CD4-positive, alpha-beta T cell (primary cell): ENCODE measurements at regions not wholly inside any gene's neighbourhood (a gene's known extent, or its start where the extent isn't known, plus 50 kb on each side); places are given as distances from the start of the nearest gene placed in this dataset.

Source experiments
- ATAC-seq: fragments of 200-7000 bp; cut with Tn5 transposase; one replicate; pipeline ENCODE4 v1.10.0; 2022; ENCODE audit warnings: mild to moderate bottlenecking; ENCODE audit not compliant: poor library complexity
- CTCF ChIA-PET: fragments of 350-600 bp; sonication (Branson Sonifier 250); formaldehyde crosslinking; loops from one replicate; lab custom pipeline; 2021; ENCODE audit warnings: antibody characterized with exemption, inconsistent platforms; lab: Charles Lee
- POLR2A ChIA-PET: fragments of 350-600 bp; sonication (Branson Sonifier 250); formaldehyde crosslinking; loops from one replicate; lab custom pipeline; 2021; ENCODE audit warnings: antibody characterized with exemption, inconsistent platforms; lab: Charles Lee
- DNase-seq, 14 experiments: peaks; one replicate each; pipeline ENCODE4 v3.0.0-alpha.2; 2013 to 2020; ENCODE audit warnings: mixed read lengths in 2 of 14
- H3K27ac ChIP-seq, 2 donors: one replicate each; pipeline versions ENCODE4 v1.5.1 to v1.7.0; 2013; ENCODE audit warnings: low read length in 2 of 2, low read depth in 1 of 2, mild to moderate bottlenecking in 1 of 2
- H3K27me3 ChIP-seq, 2 experiments: 1 replicate in 1 of 2; 2 replicates in 1 of 2; pipeline versions ENCODE4 v1.6.1 to v1.7.0; 2013; ENCODE audit warnings: low read length in 2 of 2, control low read depth in 1 of 2, mild to moderate bottlenecking in 1 of 2, moderate library complexity in 1 of 2; ENCODE audit not compliant: insufficient read depth in 2 of 2, control insufficient read depth in 1 of 2
- H3K36me3 ChIP-seq: one replicate; pipeline ENCODE4 v1.6.1; 2013; ENCODE audit warnings: low read length, control low read depth; ENCODE audit not compliant: insufficient read depth
- H3K4me1 ChIP-seq: one replicate; pipeline ENCODE4 v1.6.1; 2013; ENCODE audit warnings: low read length, control low read depth; ENCODE audit not compliant: insufficient read depth
- H3K4me3 ChIP-seq: one replicate; pipeline ENCODE4 v1.5.1; 2013; ENCODE audit warnings: mild to moderate bottlenecking, low read length, moderate library complexity
- H3K9me3 ChIP-seq, 2 experiments: 1 replicate in 1 of 2; 2 replicates in 1 of 2; pipeline versions ENCODE4 v1.6.1 to v1.7.0; 2013; ENCODE audit warnings: low read length in 2 of 2, mild to moderate bottlenecking in 2 of 2, control low read depth in 1 of 2, moderate library complexity in 1 of 2; ENCODE audit not compliant: control insufficient read depth in 1 of 2, insufficient read depth in 1 of 2
- H3K27ac Mint-ChIP-seq: one replicate; pipeline ENCODE4 v1.8.0; 2020; ENCODE audit warnings: mixed read lengths
- H3K27me3 Mint-ChIP-seq: one replicate; pipeline ENCODE4 v1.8.0; 2021; ENCODE audit warnings: mixed read lengths
- H3K36me3 Mint-ChIP-seq: one replicate; pipeline ENCODE4 v1.8.0; 2021; ENCODE audit warnings: low read depth, mixed read lengths
- H3K4me1 Mint-ChIP-seq: one replicate; pipeline ENCODE4 v1.8.0; 2021; ENCODE audit warnings: low read depth, mixed read lengths
- H3K4me3 Mint-ChIP-seq: one replicate; pipeline ENCODE4 v1.8.0; 2020; ENCODE audit warnings: mild to moderate bottlenecking, mixed read lengths
- H3K9me3 Mint-ChIP-seq: one replicate; pipeline ENCODE4 v1.8.0; 2020; ENCODE audit warnings: mixed read lengths
- CTCF ChIP-seq: fragments of 200-600 bp; IDR thresholded peaks from one replicate; pipeline ENCODE4 v1.8.0; 2022; ENCODE audit warnings: antibody characterized with exemption, mild to moderate bottlenecking
- intact Hi-C, 2 experiments: fragments of 100-400 bp; cut with DNase I in 1 of 2; cut with micrococcal nuclease in 1 of 2; formaldehyde crosslinking; loops; one replicate each; pipeline versions ENCODE4 v1.15.1 to v1.9.0; 2023 to 2025; cut with DNase I, micrococcal nuclease

- no peak overlapping the region for H3K4me3 ChIP-seq
- no peaks in the 10 kb centered on the region for H3K4me1 Mint-ChIP-seq
- H3K36me3 Mint-ChIP-seq = no peaks in the 10 kb centered on the region
- H3K27ac Mint-ChIP-seq = no peak overlapping the region
- no peak overlapping the region for H3K27ac ChIP-seq
- ATAC-seq = no peak
- ChIA-PET CTCF (no interaction called here), POLR2A (no interaction called here)
- H3K27me3 ChIP-seq = no peaks in the 10 kb centered on the region
- no peak overlapping the region for H3K4me3 Mint-ChIP-seq
- no peaks in the 10 kb centered on the region for H3K4me1 ChIP-seq
- no peaks in the 10 kb centered on the region for H3K27me3 Mint-ChIP-seq
- peaks cover 0 to 3% of the 10 kb centered on the region in 2 experiments for H3K9me3 ChIP-seq
- H3K9me3 Mint-ChIP-seq = peaks cover 7% of the 10 kb centered on the region
- TF ChIP-seq CTCF = no peak
- no peak for DNase-seq
- H3K36me3 ChIP-seq = no peaks in the 10 kb centered on the region
- intact Hi-C loops = no loop called here
Measured at GRCh38 chr11:38547462-38547861, 1949.4 kb upstream of the RAG2 start.

- Mint-ChIP-seq H3K4me1 (no peaks in the 10 kb centered on the region), H3K4me3 (no peak overlapping the region), H3K27ac (no peak overlapping the region), H3K27me3 (no peaks in the 10 kb centered on the region), H3K36me3 (no peaks in the 10 kb centered on the region), H3K9me3 (peaks cover 5% of the 10 kb centered on the region)
- Histone ChIP-seq H3K27me3 (no peaks in the 10 kb centered on the region), H3K4me3 (no peak overlapping the region), H3K36me3 (no peaks in the 10 kb centered on the region), H3K27ac (no peak overlapping the region), H3K9me3 (peaks cover 0 to 3% of the 10 kb centered on the region in 2 experiments), H3K4me1 (no peaks in the 10 kb centered on the region)
- TF ChIP-seq CTCF = no peak
- ChIA-PET CTCF (no interaction called here), POLR2A (no interaction called here)
- ATAC-seq = no peak
- no peak for DNase-seq
- intact Hi-C loops = no loop called here
Measured at GRCh38 chr11:38543986-38544385, 1946.0 kb upstream of the RAG2 start.

- TF ChIP-seq CTCF = no peak
- H3K27ac ChIP-seq = no peak overlapping the region
- intact Hi-C loops = no loop called here
- H3K27me3 ChIP-seq = no peaks in the 10 kb centered on the region
- no peaks in the 10 kb centered on the region for H3K4me1 Mint-ChIP-seq
- no peak overlapping the region for H3K4me3 Mint-ChIP-seq
- H3K36me3 ChIP-seq = no peaks in the 10 kb centered on the region
- DNase-seq (no peak), ATAC-seq (no peak)
- peaks cover 5% of the 10 kb centered on the region for H3K9me3 Mint-ChIP-seq
- no peak overlapping the region for H3K4me3 ChIP-seq
- no peaks in the 10 kb centered on the region for H3K4me1 ChIP-seq
- no peaks in the 10 kb centered on the region for H3K27me3 Mint-ChIP-seq
- peaks cover 0 to 3% of the 10 kb centered on the region in 2 experiments for H3K9me3 ChIP-seq
- H3K36me3 Mint-ChIP-seq = no peaks in the 10 kb centered on the region
- ChIA-PET CTCF (no interaction called here), POLR2A (no interaction called here)
- H3K27ac Mint-ChIP-seq = no peak overlapping the region
Measured at GRCh38 chr11:38543311-38543710, 1945.3 kb upstream of the RAG2 start.
